Activated CD8-positive, alpha-beta memory T cell treated with anti-CD3 and anti-CD28 coated beads for 48 hours (primary cell): ENCODE measurements at regions not wholly inside any gene's neighbourhood (a gene's known extent, or its start where the extent isn't known, plus 50 kb on each side); places are given as distances from the start of the nearest gene placed in this dataset.
A peak's percentile ranks its signal among the peaks of the same experiment; 100 is the strongest.

Experiments
- DNase-seq, 3 experiments: peaks; one replicate each; pipeline ENCODE4 v3.0.0-alpha.2; 2020; ENCODE audit warnings: low read depth in 2 of 3, low spot score in 2 of 3

DNA sequence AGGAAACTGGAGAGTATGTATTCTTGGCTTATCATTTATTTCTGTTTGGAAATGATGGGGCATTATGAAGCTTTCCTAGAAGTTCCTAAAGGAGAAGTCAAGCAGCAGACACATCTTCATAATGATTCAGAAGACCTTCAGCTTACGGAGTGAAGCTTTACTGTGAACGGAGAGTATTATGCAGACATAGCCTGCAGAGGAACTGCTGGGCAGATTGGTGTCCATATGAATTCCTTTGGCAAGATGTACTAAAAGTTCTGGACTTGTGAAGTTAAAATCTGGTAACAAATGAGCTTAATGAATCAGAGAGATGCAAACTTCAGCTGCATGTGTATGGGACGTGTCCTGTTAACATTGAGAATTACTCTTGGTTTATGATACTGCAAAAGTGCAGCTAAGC is 60.1 kb downstream of the NABP1 start:
- DNase-seq: no peak

GRCh38 chr2:191738667-191739066 is 60.7 kb downstream of the NABP1 start:
- DNase-seq: no peak

GRCh38 chr2:191739194-191739593 is 61.3 kb downstream of the NABP1 start:
- DNase-seq: no peak

DNA sequence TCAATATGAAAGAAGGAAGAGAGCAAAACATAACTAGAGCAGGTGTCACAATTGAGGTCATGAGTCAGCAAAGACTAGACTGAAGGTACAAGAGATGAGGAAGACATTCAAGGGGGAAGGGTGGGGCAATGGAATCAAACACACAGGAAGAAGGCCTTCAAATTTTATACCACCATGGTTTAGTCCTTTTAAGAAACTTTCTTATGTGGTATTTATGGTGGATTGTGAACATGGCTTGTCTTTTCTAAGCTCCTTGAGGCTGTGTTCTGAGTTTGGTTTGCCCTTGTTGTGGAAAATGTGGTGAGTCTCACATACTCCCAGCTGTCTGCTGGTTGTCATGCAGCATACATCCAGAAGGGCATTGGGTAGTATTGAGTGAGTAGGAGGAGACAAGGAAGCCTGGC is 62.1 kb downstream of the NABP1 start:
- DNase-seq: no peak

GRCh38 chr2:191740759-191741158 is 62.8 kb downstream of the NABP1 start:
- no peak for DNase-seq

GRCh38 chr2:191746346-191747169 is 68.6 kb downstream of the NABP1 start:
- no peak for DNase-seq

DNA sequence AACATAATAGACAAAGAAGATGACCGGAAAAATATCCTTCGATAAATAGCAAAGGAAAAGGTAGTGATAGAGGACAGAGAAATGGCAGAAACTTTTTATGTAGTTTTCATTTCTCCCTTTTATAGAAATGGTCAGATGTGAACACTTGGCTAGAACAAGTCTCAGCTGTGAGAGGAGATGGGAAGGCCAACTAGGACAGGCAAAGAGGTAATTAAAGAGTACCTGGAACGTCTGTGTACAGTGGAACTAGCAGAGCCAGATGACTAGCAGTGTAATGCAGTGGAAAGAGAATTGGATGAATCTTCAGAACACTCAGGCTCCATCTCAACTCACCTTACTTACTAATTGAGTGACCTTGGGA is 69.2 kb downstream of the NABP1 start:
- DNase-seq: no peak

DNA sequence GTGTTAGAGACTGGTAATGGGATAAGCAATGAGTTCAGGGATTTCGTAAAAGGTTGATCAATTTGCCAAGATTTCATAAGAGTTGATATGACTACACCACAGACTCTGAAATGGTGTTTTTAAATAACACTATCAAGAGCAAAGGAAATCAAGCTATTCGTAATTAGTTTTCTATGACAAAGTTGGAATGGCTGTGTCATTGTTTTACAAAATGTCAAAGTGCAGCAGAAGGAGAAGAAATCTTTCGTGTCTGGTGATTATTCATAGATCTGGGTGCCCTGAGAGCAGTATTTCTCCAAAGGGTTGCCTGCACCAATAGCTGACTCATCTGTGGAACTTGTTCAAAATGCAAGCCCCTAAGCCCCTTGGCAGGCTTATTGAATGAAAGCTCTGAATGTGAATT is 70.1 kb downstream of the NABP1 start:
- no peak for DNase-seq

DNA sequence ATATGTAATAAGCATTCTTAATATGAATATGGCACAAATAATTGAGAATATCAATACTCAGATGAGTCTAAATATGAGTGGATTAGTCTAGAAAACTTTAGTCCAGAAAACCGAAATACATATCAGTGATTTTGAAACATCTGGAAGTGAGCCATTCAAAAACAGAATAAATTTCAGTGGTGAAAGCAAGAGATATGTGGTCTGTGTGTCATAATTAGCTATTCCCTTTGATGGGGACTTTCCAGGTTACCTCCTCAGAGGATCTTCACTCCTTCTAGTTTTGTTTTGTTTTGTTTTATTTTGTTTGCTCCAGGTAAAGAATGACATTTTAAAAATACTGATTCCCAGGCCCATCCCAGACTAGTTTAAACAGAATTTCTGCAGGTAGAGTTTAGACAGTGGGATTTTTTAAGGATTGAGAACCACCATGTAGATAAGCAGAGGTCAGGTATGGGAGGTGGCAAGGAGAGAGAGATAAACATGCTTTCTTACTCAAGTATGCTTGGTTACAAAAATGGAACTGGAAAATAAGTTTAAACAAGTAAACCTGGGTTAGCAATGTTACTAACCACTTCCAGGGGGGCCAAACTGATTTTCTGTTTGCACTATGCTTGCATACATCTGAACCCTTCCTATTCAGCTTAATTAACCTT is 70.7 kb downstream of the NABP1 start:
- DNase-seq: no peak

DNA sequence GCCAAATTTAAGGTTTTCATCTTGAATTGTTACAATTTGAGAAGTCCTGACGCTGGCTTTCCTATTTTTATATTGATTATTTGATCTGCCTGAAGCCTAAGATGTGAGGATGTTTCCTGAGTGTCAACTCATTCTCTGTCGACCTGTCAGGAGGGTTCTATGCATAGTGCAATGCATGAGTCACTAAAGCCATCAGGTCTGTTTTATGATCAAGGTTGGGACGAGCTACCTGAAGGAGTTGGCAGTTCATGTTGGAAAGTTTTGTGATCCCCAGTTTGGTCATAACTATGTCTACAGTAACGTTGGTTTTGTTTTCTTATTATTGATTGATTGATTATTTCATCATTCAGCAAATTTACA is 71.2 kb downstream of the NABP1 start:
- no peak for DNase-seq

- no peak for DNase-seq
Observed at GRCh38 chr2:191754103-191754502, 76.2 kb downstream of the NABP1 start.

DNA sequence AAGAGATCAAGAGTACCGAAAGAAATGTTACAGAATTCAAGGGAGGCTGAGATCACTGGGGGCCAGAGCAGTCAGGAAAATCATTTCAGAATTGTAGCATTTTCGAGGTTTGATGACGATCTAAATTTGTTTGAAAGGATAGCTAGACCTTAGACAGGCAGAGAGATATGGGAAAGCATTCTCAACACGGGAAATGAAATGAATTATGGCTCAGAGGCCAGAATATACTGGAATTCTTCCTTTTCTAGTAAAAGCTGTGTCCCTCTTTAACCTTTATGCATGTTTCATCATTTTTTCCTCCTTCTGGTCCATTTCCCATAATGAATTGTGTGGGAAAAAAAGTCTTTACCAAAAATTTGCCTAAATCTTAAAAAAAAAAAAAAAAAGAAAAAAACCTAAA is 78.8 kb downstream of the NABP1 start:
- no peak for DNase-seq

- DNase-seq: no peak
Observed at GRCh38 chr2:191757208-191757607, 79.3 kb downstream of the NABP1 start.

DNA sequence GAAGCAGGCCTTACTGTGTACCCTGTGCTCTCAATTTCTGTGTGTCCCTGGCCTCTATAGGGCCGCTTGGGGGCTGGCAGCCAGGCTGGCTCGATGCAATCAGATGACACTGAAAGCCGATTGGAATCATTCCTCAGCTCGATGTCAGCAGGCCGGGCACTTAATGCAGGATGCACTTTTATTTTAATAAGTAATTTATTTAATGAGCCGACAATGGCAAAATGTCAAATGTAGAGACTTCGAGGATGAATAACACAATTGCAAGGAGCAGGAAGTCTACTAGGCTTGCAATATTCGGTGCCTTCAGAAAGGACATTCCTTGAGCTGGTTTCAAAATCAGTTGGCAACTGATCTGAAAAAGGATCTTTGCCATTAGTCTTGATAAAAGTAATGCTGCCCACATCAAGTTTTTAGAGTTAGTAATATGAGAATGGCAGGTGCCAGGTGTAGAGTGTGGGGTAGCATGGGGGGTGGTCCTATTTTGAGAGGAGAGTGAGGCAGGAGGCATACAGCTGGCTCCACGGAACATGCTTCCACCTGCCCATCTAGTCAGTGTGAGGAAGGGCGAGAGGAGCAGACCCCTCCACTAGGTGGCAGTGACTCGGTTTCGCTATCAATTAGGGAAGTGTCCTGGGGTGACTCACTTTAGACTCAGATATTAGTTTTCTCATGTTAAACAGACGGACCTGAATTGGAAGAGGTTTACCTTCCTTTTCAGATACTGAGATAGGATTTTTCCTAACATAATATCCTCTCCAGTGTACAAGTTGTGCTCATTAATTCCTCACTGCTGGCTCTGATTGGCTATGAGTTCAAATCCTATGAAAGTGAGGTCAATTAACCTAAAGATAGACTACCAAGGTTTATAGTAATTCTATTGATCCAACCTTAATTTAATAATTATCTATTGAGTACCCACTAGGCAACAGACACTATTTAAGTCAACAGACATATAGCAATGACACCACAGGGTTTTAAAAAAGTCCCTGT is 80.9 kb downstream of the NABP1 start:
- DNase-seq: peak in 2 of 3 experiments; percentile 3 to 8

DNA sequence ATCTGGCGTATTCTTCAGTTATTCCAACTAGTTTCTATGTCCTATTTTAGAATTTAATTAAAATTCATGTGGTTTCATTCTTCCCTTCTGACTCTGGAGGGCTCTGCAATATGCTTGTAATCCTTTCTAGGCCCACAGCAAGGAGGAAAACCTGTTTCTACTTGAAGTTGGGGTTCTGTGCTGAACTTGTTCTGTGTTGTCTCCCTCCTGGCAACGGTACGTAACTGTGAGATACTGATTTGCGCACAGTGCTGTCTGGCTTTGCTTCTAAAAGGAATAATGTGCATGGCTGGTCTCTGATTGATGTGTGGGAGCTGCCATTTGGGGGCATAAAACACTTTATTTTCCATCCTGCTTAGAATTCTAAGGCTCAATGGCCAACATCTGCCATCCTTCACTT is 81.7 kb downstream of the NABP1 start:
- no peak for DNase-seq

GRCh38 chr2:191760655-191761262 is 82.8 kb downstream of the NABP1 start:
- DNase-seq: no peak

- no peak for DNase-seq
Observed at GRCh38 chr2:191773136-191773535, 73.8 kb downstream of the CAVIN2 start.

- DNase-seq: no peak
Observed at GRCh38 chr2:191777351-191777750, 69.5 kb downstream of the CAVIN2 start.

DNA sequence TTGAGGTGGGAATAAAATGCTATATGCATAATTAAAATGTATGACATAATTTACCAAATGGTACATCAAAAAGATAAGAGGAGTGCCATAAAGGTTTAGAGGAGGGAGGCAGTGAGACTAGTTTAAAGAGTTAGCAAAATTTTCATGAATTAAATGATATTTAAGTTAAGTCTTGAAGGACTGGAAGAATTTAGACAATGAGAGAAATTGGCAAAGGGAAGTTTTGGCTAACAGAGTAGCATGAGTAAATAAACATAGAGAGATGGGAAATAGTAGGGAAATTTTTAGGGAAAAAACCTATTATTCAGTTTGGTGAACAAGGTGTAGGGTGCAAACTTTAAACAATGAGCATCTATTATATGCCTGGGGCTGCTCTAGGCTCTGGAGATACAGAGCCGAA is 68.8 kb downstream of the CAVIN2 start:
- DNase-seq: no peak

DNA sequence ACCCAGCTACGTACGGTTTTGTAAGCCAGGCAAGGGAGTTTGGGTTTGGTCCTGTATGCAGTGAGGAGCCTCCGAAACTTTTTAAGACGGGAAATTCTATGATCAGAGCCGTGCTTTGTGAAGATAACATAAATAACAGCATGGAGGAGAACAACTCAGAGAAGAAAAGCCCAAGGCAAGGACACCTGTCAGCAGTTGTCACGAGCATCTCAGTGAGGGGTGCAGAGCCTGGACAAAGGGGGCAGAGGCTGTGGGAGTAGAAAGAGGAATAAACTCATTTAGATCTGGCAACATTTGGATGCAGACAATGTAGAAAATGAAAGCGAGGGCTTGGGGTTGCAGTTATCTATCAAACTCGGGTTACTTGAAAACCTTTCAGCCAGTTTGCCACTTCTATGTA is 64.5 kb downstream of the CAVIN2 start:
- DNase-seq: no peak

DNA sequence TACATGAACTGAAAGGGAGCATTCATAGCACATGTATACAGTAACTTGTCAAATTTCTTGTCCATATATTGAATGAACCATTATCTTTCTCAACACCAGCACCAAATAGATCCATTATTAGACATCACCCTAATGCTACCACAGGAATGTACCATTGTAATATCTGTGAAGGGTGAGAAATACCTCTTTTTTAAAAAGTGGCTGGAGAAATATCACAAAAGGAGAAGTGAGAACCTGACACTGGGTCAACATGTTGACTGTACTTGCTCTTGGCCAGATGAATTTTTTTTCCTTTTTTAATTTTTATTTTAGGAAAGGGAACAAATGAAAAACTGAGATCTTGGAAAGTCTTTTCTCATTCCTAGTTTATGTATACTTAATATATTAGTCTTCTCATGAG is 63.5 kb downstream of the CAVIN2 start:
- DNase-seq: no peak
